ENCODE measurements at regions not wholly inside any gene's neighbourhood (a gene's known extent, or its start where the extent isn't known, plus 50 kb on each side); places are given as distances from the start of the nearest gene placed in this dataset.

- no peak for TF ChIP-seq EZH2 (IDR thresholded peaks at IDR 0.05; ENCODE audit: low read depth, unreplicated experiment)
- TF ChIP-seq CREB1 (CRISPR knock-in tag; IDR thresholded peaks at IDR 0.05; ENCODE audit: low read depth) = no peak
- TF ChIP-seq, protein P1, sequence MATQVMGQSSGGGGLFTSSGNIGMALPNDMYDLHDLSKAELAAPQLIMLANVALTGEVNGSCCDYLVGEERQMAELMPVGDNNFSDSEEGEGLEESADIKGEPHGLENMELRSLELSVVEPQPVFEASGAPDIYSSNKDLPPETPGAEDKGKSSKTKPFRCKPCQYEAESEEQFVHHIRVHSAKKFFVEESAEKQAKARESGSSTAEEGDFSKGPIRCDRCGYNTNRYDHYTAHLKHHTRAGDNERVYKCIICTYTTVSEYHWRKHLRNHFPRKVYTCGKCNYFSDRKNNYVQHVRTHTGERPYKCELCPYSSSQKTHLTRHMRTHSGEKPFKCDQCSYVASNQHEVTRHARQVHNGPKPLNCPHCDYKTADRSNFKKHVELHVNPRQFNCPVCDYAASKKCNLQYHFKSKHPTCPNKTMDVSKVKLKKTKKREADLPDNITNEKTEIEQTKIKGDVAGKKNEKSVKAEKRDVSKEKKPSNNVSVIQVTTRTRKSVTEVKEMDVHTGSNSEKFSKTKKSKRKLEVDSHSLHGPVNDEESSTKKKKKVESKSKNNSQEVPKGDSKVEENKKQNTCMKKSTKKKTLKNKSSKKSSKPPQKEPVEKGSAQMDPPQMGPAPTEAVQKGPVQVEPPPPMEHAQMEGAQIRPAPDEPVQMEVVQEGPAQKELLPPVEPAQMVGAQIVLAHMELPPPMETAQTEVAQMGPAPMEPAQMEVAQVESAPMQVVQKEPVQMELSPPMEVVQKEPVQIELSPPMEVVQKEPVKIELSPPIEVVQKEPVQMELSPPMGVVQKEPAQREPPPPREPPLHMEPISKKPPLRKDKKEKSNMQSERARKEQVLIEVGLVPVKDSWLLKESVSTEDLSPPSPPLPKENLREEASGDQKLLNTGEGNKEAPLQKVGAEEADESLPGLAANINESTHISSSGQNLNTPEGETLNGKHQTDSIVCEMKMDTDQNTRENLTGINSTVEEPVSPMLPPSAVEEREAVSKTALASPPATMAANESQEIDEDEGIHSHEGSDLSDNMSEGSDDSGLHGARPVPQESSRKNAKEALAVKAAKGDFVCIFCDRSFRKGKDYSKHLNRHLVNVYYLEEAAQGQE (IDR thresholded peaks at IDR 0.05; ENCODE audit: unreplicated experiment) = no peak
- TF ChIP-seq, protein P2, sequence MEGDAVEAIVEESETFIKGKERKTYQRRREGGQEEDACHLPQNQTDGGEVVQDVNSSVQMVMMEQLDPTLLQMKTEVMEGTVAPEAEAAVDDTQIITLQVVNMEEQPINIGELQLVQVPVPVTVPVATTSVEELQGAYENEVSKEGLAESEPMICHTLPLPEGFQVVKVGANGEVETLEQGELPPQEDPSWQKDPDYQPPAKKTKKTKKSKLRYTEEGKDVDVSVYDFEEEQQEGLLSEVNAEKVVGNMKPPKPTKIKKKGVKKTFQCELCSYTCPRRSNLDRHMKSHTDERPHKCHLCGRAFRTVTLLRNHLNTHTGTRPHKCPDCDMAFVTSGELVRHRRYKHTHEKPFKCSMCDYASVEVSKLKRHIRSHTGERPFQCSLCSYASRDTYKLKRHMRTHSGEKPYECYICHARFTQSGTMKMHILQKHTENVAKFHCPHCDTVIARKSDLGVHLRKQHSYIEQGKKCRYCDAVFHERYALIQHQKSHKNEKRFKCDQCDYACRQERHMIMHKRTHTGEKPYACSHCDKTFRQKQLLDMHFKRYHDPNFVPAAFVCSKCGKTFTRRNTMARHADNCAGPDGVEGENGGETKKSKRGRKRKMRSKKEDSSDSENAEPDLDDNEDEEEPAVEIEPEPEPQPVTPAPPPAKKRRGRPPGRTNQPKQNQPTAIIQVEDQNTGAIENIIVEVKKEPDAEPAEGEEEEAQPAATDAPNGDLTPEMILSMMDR (conservative IDR thresholded peaks at IDR 0.05; ENCODE audit: low read depth in 2 of 2) = no peak
- TF ChIP-seq POLR2AphosphoS5 (IDR thresholded peaks at IDR 0.05; ENCODE audit: low read depth) = no peak
- TF ChIP-seq ZNF114 (CRISPR knock-in tag; IDR thresholded peaks at IDR 0.05) = no peak
- TF ChIP-seq EZH2phosphoT487 (IDR thresholded peaks at IDR 0.05; ENCODE audit: unreplicated experiment) = no peak
- TF ChIP-seq, protein P3, sequence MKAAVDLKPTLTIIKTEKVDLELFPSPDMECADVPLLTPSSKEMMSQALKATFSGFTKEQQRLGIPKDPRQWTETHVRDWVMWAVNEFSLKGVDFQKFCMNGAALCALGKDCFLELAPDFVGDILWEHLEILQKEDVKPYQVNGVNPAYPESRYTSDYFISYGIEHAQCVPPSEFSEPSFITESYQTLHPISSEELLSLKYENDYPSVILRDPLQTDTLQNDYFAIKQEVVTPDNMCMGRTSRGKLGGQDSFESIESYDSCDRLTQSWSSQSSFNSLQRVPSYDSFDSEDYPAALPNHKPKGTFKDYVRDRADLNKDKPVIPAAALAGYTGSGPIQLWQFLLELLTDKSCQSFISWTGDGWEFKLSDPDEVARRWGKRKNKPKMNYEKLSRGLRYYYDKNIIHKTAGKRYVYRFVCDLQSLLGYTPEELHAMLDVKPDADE (IDR thresholded peaks at IDR 0.05) = no peak
- no peak for TF ChIP-seq STAT1 (IDR thresholded peaks at IDR 0.05; ENCODE audit: unreplicated experiment)
These were observed 465.6 kb downstream of the AACS start for GRCh38 chr12:125530876-125531275.
